Nephron progenitor cell (in vitro differentiated cells): ENCODE measurements at regions not wholly inside any gene's neighbourhood (a gene's known extent, or its start where the extent isn't known, plus 50 kb on each side); places are given as distances from the start of the nearest gene placed in this dataset.
A peak's percentile ranks its signal among the peaks of the same experiment; 100 is the strongest.

ENCODE experiments used
- DNase-seq: peaks from one replicate; pipeline ENCODE4 v3.0.0; 2021
- H3K27ac Mint-ChIP-seq: 2 replicates; pipeline ENCODE4 v1.8.0; 2021; ENCODE audit warnings: mild to moderate bottlenecking, moderate library complexity, mixed read lengths
- H3K27me3 Mint-ChIP-seq: 2 replicates; pipeline ENCODE4 v1.8.0; 2021; ENCODE audit warnings: mild to moderate bottlenecking, low read depth, mixed read lengths; ENCODE audit not compliant: poor library complexity
- H3K36me3 Mint-ChIP-seq: 2 replicates; pipeline ENCODE4 v1.8.0; 2021; ENCODE audit warnings: low read depth, mixed read lengths
- H3K4me1 Mint-ChIP-seq: 2 replicates; pipeline ENCODE4 v1.8.0; 2021; ENCODE audit warnings: mixed read lengths
- H3K4me3 Mint-ChIP-seq: 2 replicates; pipeline ENCODE4 v1.8.0; 2021; ENCODE audit warnings: mild to moderate bottlenecking, moderate library complexity, mixed read lengths
- H3K9me3 Mint-ChIP-seq: 2 replicates; pipeline ENCODE4 v1.8.0; 2021; ENCODE audit warnings: mild to moderate bottlenecking, moderate library complexity, mixed read lengths
- CTCF ChIP-seq: fragments of 200-600 bp; sonication (generic); IDR thresholded peaks from 2 replicates; pipeline ENCODE4 v1.5.0; 2021; ENCODE audit warnings: antibody characterized with exemption

- Mint-ChIP-seq H3K9me3 (peaks cover 23% of the 10 kb centered on the region), H3K27me3 (no peaks in the 10 kb centered on the region), H3K4me1 (no peaks in the 10 kb centered on the region), H3K4me3 (no peak overlapping the region), H3K36me3 (peaks cover 26% of the 10 kb centered on the region), H3K27ac (no peak overlapping the region)
- no peak for DNase-seq
- no peak for TF ChIP-seq CTCF
Observed at GRCh38 chrX:63514569-63515080, 163.5 kb upstream of the SPIN4 start.

DNA sequence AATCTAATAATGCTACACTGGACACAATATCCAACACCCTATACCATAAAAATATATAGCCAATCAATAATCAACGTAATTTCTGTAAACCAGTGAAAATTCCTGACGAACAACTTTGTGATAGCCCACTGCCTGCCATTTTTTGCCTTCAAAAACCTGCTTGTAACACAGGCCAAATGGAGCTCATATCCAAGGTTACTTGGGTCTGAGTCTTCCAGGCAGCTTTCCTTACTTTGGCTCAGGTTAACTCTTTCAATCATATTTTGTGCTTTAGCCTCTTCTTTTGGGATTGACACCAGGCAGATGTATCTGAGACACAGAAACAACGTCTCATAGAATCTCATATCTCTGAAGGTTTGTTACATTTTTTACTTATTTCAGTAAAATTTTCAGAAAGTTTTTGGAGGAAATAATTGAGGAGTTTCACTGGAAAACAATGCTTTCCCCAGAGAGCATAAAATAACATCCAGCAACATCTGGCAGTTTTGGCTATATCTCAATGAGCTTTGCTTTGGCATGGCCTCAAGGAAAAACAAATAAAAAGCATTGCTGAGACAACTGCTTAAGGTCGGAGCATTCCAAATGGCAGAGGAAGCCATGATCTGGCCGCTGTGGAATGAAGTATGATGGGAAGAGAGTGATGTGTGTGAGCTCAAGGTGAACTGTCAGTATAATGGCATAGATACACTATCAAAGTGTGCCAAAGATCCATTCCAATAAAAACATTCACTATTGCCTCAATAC lies 162.9 kb upstream of the SPIN4 start:
- no peak for TF ChIP-seq CTCF
- no peaks in the 10 kb centered on the region for H3K4me1 Mint-ChIP-seq
- H3K27ac Mint-ChIP-seq: no peak overlapping the region
- H3K4me3 Mint-ChIP-seq: no peak overlapping the region
- no peak for DNase-seq
- peaks cover 26% of the 10 kb centered on the region for H3K36me3 Mint-ChIP-seq
- peaks cover 23% of the 10 kb centered on the region for H3K9me3 Mint-ChIP-seq
- no peaks in the 10 kb centered on the region for H3K27me3 Mint-ChIP-seq

- H3K27me3 Mint-ChIP-seq: no peaks in the 10 kb centered on the region
- H3K27ac Mint-ChIP-seq: no peak overlapping the region
- peaks cover 30% of the 10 kb centered on the region for H3K9me3 Mint-ChIP-seq
- DNase-seq: no peak
- H3K4me1 Mint-ChIP-seq: peaks cover 5% of the 10 kb centered on the region
- no peak overlapping the region for H3K4me3 Mint-ChIP-seq
- peaks cover 21% of the 10 kb centered on the region for H3K36me3 Mint-ChIP-seq
- TF ChIP-seq CTCF: no peak
Observed at GRCh38 chrX:63511361-63511760, 160.2 kb upstream of the SPIN4 start.

DNA sequence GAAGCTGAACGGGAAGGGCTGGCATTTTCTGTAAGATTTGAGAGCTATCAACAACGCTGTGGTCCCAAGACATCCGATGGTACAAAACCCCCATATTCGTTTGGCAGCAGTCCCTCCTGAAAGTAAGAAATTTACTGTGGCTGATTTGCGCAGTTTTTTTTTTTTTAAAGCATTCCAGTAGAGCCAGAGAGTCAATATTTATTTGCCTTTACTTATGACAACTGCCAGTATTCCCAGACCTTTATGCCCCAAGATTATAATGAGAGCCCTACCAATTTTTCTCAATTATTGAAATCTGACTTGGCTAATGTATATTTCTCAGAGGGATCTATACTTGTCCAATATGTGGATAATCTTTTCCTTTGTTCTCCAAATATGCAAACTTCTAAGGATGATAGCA lies 157.5 kb upstream of the SPIN4 start:
- DNase-seq: no peak
- Mint-ChIP-seq H3K4me3 (no peak overlapping the region), H3K4me1 (peaks cover 24% of the 10 kb centered on the region), H3K9me3 (peaks cover 31% of the 10 kb centered on the region), H3K36me3 (peaks cover 18% of the 10 kb centered on the region), H3K27me3 (no peaks in the 10 kb centered on the region), H3K27ac (no peak overlapping the region)
- TF ChIP-seq CTCF: no peak

- no peak for DNase-seq
- H3K9me3 Mint-ChIP-seq: peaks cover 33% of the 10 kb centered on the region
- H3K27me3 Mint-ChIP-seq: no peaks in the 10 kb centered on the region
- no peak overlapping the region for H3K4me3 Mint-ChIP-seq
- H3K36me3 Mint-ChIP-seq: peaks cover 20% of the 10 kb centered on the region
- peak; percentile 16 for TF ChIP-seq CTCF
- no peak overlapping the region for H3K27ac Mint-ChIP-seq
- peaks cover 27% of the 10 kb centered on the region for H3K4me1 Mint-ChIP-seq
Observed at GRCh38 chrX:63506320-63506719, 155.2 kb upstream of the SPIN4 start.

- peaks cover 31% of the 10 kb centered on the region for H3K36me3 Mint-ChIP-seq
- peaks cover 45% of the 10 kb centered on the region for H3K9me3 Mint-ChIP-seq
- DNase-seq: no peak
- no peaks in the 10 kb centered on the region for H3K27me3 Mint-ChIP-seq
- no peak for TF ChIP-seq CTCF
- peaks cover 27% of the 10 kb centered on the region for H3K4me1 Mint-ChIP-seq
- H3K4me3 Mint-ChIP-seq: no peak overlapping the region
- H3K27ac Mint-ChIP-seq: peak overlapping the region; percentile 91
Observed at GRCh38 chrX:63503541-63503940, 152.4 kb upstream of the SPIN4 start.
